ENCODE measurements at regions not wholly inside any gene's neighbourhood (a gene's known extent, or its start where the extent isn't known, plus 50 kb on each side); places are given as distances from the start of the nearest gene placed in this dataset.

GRCh38 chr5:125316915-125317535 is 570.6 kb upstream of the ZNF608 start:
- TF ChIP-seq EZH2 (IDR thresholded peaks at IDR 0.05; ENCODE audit: borderline replicate concordance, low read depth, low read length, severe bottlenecking) (no peak), CTCF (IDR thresholded peaks at IDR 0.05; ENCODE audit: extremely low read depth in 1 of 2, insufficient read depth in 1 of 2, low read depth in 1 of 2, low read length in 2 of 2) (no peak), MYC (IDR thresholded peaks at IDR 0.05; ENCODE audit: low read depth, low read length) (no peak), POLR2AphosphoS5 (IDR thresholded peaks at IDR 0.05; ENCODE audit: insufficient read depth, low read depth, low read length) (no peak), POLR2A (IDR thresholded peaks at IDR 0.05; ENCODE audit: low read depth, low read length) (no peak), MAX (IDR thresholded peaks at IDR 0.05; ENCODE audit: insufficient read depth, insufficient read length) (no peak), JUN (IDR thresholded peaks at IDR 0.05; ENCODE audit: borderline replicate concordance, insufficient read depth, insufficient read length, low read depth) (no peak)

All from endothelial cell of umbilical vein (primary cell).